ENCODE measurements at regions not wholly inside any gene's neighbourhood (a gene's known extent, or its start where the extent isn't known, plus 50 kb on each side); places are given as distances from the start of the nearest gene placed in this dataset.
A peak's percentile ranks its signal among the peaks of the same experiment; 100 is the strongest.

GRCh38 chr4:163744861-163745260 lies 250.4 kb downstream of the TMA16 start:
- Histone ChIP-seq H3K4me2 (ENCODE audit: low read depth, low read length) (peak overlapping the region; percentile 27), H4K20me1 (ENCODE audit: insufficient read depth, low read length) (no peaks in the 10 kb centered on the region), H3K79me2 (ENCODE audit: low read length) (no peaks in the 10 kb centered on the region), H3K4me1 (ENCODE audit: low read length) (peaks cover 12% of the 10 kb centered on the region), H3K4me3 (ENCODE audit: low read length) (no peak overlapping the region), H3K27me3 (replicated peaks; ENCODE audit: insufficient read depth, low read length) (no peaks in the 10 kb centered on the region), H3K27ac (ENCODE audit: low read length) (peak overlapping the region; percentile 48; the same call in 1 of the 2 replicates), H3K9me2 (replicated peaks; ENCODE audit: insufficient read depth, low read length) (no peaks in the 10 kb centered on the region), H3F3A (ENCODE audit: insufficient read depth, low read length) (no peaks in the 10 kb centered on the region; the same call in 1 of the 2 replicates), H3K9me3 (replicated peaks; ENCODE audit: insufficient read depth, low read length) (no peaks in the 10 kb centered on the region), H2AFZ (ENCODE audit: low read length) (no peak overlapping the region), H3K36me3 (replicated peaks; ENCODE audit: insufficient read depth, low read length) (no peaks in the 10 kb centered on the region), H3K9ac (ENCODE audit: low read length) (no peak overlapping the region; the same call in 1 of the 2 replicates)
- DNase-seq, result peak; percentile 82
- no peak for TF ChIP-seq EZH2 (optimal IDR thresholded peaks at IDR 0.05; ENCODE audit: low read depth, low read length)
- TF ChIP-seq CTCF (IDR thresholded peaks at IDR 0.05; ENCODE audit: low read length), result no peak
- TF ChIP-seq EZH2phosphoT487 (IDR thresholded peaks at IDR 0.05; ENCODE audit: low read length), result no peak

GRCh38 chr4:163747293-163747692 lies 252.8 kb downstream of the TMA16 start:
- no peak overlapping the region for H2AFZ ChIP-seq (ENCODE audit: low read length)
- H3K36me3 ChIP-seq (replicated peaks; ENCODE audit: insufficient read depth, low read length), result no peaks in the 10 kb centered on the region
- peaks cover 12% of the 10 kb centered on the region for H3K4me1 ChIP-seq (ENCODE audit: low read length)
- DNase-seq, result no peak
- no peak overlapping the region for H3K4me2 ChIP-seq (ENCODE audit: low read depth, low read length)
- no peak overlapping the region for H3K9ac ChIP-seq (ENCODE audit: low read length)
- H3F3A ChIP-seq (ENCODE audit: insufficient read depth, low read length), result no peaks in the 10 kb centered on the region; the same call in 1 of the 2 replicates
- H3K79me2 ChIP-seq (ENCODE audit: low read length), result no peaks in the 10 kb centered on the region
- no peaks in the 10 kb centered on the region for H4K20me1 ChIP-seq (ENCODE audit: insufficient read depth, low read length)
- H3K27ac ChIP-seq (ENCODE audit: low read length), result no peak overlapping the region
- no peaks in the 10 kb centered on the region for H3K9me2 ChIP-seq (replicated peaks; ENCODE audit: insufficient read depth, low read length)
- TF ChIP-seq EZH2 (optimal IDR thresholded peaks at IDR 0.05; ENCODE audit: low read depth, low read length) (no peak), CTCF (IDR thresholded peaks at IDR 0.05; ENCODE audit: low read length) (no peak), EZH2phosphoT487 (IDR thresholded peaks at IDR 0.05; ENCODE audit: low read length) (no peak)
- no peaks in the 10 kb centered on the region for H3K9me3 ChIP-seq (replicated peaks; ENCODE audit: insufficient read depth, low read length)
- H3K4me3 ChIP-seq (ENCODE audit: low read length), result no peak overlapping the region
- H3K27me3 ChIP-seq (replicated peaks; ENCODE audit: insufficient read depth, low read length), result no peaks in the 10 kb centered on the region

GRCh38 chr4:163747886-163748285 lies 253.4 kb downstream of the TMA16 start:
- Histone ChIP-seq H3K36me3 (replicated peaks; ENCODE audit: insufficient read depth, low read length) (no peaks in the 10 kb centered on the region), H3K27me3 (replicated peaks; ENCODE audit: insufficient read depth, low read length) (no peaks in the 10 kb centered on the region), H2AFZ (ENCODE audit: low read length) (no peak overlapping the region), H3K9ac (ENCODE audit: low read length) (no peak overlapping the region), H3K9me2 (replicated peaks; ENCODE audit: insufficient read depth, low read length) (no peaks in the 10 kb centered on the region), H3K79me2 (ENCODE audit: low read length) (no peaks in the 10 kb centered on the region), H3K9me3 (replicated peaks; ENCODE audit: insufficient read depth, low read length) (no peaks in the 10 kb centered on the region), H3K4me3 (ENCODE audit: low read length) (no peak overlapping the region), H4K20me1 (ENCODE audit: insufficient read depth, low read length) (no peaks in the 10 kb centered on the region), H3K27ac (ENCODE audit: low read length) (no peak overlapping the region), H3K4me2 (ENCODE audit: low read depth, low read length) (no peak overlapping the region), H3F3A (ENCODE audit: insufficient read depth, low read length) (no peaks in the 10 kb centered on the region; the same call in 1 of the 2 replicates), H3K4me1 (ENCODE audit: low read length) (peaks cover 12% of the 10 kb centered on the region)
- no peak for DNase-seq
- no peak for TF ChIP-seq EZH2phosphoT487 (IDR thresholded peaks at IDR 0.05; ENCODE audit: low read length)
- TF ChIP-seq EZH2 (optimal IDR thresholded peaks at IDR 0.05; ENCODE audit: low read depth, low read length), result no peak
- no peak for TF ChIP-seq CTCF (IDR thresholded peaks at IDR 0.05; ENCODE audit: low read length)
